Ishikawa (cell line): ENCODE measurements at regions not wholly inside any gene's neighbourhood (a gene's known extent, or its start where the extent isn't known, plus 50 kb on each side); places are given as distances from the start of the nearest gene placed in this dataset.

Experiments used
- CEBPB ChIP-seq: IDR thresholded peaks from 2 replicates; pipeline ENCODE4 v1.6.1; 2012
- CREB1 ChIP-seq: IDR thresholded peaks from 2 replicates; pipeline ENCODE4 v1.6.1; 2012; ENCODE audit warnings: low read depth
- EGR1 ChIP-seq: IDR thresholded peaks from 2 replicates; pipeline ENCODE4 v1.6.1; 2012
- EP300 ChIP-seq: IDR thresholded peaks from 2 replicates; pipeline ENCODE4 v1.6.1; 2012; ENCODE audit warnings: borderline replicate concordance
- FOXM1 ChIP-seq: IDR thresholded peaks from 2 replicates; pipeline ENCODE4 v1.6.1; 2012; ENCODE audit warnings: low read depth, borderline replicate concordance
- NFIC ChIP-seq: IDR thresholded peaks from 2 replicates; pipeline ENCODE4 v1.6.1; 2012
- RAD21 ChIP-seq: IDR thresholded peaks from 2 replicates; pipeline ENCODE4 v1.6.1; 2012; ENCODE audit warnings: low read depth
- TAF1 ChIP-seq: IDR thresholded peaks from 2 replicates; pipeline ENCODE4 v1.6.1; 2012; ENCODE audit warnings: low read depth, mild to moderate bottlenecking
- TCF12 ChIP-seq: IDR thresholded peaks from 2 replicates; pipeline ENCODE4 v1.6.1; 2012; ENCODE audit warnings: low read depth
- TEAD4 ChIP-seq: IDR thresholded peaks from 2 replicates; pipeline ENCODE4 v1.6.1; 2012
- USF1 ChIP-seq: IDR thresholded peaks from 2 replicates; pipeline ENCODE4 v1.6.1; 2012
- YY1 ChIP-seq: IDR thresholded peaks from 2 replicates; pipeline ENCODE4 v1.6.1; 2012; ENCODE audit warnings: low read depth
- ZBTB7A ChIP-seq: IDR thresholded peaks from 2 replicates; pipeline ENCODE4 v1.6.1; 2012; ENCODE audit warnings: low read depth
- TF ChIP-seq, protein P1 (sequence below): IDR thresholded peaks from 2 replicates; pipeline ENCODE4 v1.6.1; 2012; ENCODE audit warnings: low read depth, mild to moderate bottlenecking
- TF ChIP-seq, protein P2 (sequence below): IDR thresholded peaks from 2 replicates; pipeline ENCODE4 v1.6.1; 2012

DNA sequence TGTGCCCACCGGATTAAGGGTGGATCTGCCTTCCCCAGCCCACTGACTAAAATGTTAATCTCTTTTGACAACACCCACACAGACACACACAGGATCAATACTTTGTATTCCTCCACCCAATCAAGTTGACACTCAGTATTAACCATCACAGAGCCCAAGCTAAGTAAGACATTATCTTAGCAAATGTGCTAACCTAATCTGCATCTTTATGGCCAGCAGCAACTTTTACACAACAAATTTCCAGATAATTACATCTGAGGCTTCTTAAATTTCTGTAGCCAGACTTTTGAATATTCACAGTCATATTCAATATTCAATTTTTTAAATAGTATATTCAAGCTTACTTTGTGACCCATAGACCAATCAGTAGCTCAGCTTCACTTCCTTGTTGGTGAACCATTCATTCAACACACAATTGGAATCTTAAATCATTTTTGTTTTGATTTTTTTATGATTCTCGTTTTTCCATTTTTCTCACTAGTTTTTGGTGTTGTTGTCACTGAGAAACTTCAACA, 594.2 kb downstream of the IPMK start:
- TF ChIP-seq ZBTB7A (no peak), CREB1 (no peak), NFIC (no peak), TAF1 (no peak), EGR1 (no peak), RAD21 (no peak), TEAD4 (no peak)
- TF ChIP-seq, protein P1, sequence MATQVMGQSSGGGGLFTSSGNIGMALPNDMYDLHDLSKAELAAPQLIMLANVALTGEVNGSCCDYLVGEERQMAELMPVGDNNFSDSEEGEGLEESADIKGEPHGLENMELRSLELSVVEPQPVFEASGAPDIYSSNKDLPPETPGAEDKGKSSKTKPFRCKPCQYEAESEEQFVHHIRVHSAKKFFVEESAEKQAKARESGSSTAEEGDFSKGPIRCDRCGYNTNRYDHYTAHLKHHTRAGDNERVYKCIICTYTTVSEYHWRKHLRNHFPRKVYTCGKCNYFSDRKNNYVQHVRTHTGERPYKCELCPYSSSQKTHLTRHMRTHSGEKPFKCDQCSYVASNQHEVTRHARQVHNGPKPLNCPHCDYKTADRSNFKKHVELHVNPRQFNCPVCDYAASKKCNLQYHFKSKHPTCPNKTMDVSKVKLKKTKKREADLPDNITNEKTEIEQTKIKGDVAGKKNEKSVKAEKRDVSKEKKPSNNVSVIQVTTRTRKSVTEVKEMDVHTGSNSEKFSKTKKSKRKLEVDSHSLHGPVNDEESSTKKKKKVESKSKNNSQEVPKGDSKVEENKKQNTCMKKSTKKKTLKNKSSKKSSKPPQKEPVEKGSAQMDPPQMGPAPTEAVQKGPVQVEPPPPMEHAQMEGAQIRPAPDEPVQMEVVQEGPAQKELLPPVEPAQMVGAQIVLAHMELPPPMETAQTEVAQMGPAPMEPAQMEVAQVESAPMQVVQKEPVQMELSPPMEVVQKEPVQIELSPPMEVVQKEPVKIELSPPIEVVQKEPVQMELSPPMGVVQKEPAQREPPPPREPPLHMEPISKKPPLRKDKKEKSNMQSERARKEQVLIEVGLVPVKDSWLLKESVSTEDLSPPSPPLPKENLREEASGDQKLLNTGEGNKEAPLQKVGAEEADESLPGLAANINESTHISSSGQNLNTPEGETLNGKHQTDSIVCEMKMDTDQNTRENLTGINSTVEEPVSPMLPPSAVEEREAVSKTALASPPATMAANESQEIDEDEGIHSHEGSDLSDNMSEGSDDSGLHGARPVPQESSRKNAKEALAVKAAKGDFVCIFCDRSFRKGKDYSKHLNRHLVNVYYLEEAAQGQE, result no peak

DNA sequence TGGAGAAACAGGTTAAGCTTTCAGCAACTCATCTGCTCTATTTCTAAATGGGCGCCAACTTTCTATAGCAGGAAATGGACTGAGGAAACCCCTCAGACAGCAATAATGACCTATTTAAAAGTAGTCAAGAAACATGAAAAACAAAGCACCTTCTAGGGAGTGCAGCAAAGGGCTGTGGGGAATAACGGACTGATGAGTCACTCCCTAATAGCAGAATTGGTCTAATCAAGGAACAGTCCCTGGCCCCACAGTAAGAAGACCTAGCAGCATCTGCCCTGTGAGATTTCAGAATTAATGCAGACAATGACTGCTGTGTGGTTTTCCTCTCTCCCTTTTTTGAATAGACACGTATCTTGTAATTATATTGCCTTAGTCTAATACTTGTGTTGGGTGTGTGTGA, 602.9 kb downstream of the IPMK start:
- TF ChIP-seq TAF1 (no peak), CEBPB (no peak), YY1 (no peak), EGR1 (no peak), FOXM1 (no peak), TCF12 (no peak), ZBTB7A (no peak), TEAD4 (no peak), NFIC (no peak), RAD21 (no peak), EP300 (no peak), USF1 (no peak), CREB1 (no peak)
- TF ChIP-seq, protein P2, sequence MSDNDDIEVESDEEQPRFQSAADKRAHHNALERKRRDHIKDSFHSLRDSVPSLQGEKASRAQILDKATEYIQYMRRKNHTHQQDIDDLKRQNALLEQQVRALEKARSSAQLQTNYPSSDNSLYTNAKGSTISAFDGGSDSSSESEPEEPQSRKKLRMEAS, result no peak
- TF ChIP-seq, protein P1, result no peak

DNA sequence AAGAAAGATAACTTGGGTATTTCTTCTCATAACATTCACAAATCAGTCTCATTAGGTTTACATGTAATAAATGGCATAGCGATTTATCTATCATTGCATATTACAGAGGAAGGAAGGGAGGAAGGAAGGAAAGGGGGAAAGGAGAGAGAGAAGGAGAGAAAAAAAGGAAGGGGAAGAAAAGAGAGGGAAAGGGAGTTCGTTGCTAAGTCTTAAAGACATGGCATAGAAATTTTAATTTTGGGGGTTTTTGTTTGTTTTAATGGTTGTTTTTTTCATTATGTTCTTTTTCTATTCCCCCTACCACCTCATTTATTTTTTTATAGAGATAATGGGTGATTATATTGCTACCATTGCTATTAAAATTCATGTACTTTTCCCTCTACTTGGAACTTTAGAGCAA, 604.3 kb downstream of the IPMK start:
- no peak for TF ChIP-seq USF1
- no peak for TF ChIP-seq RAD21
- TF ChIP-seq, protein P2, result no peak
- TF ChIP-seq ZBTB7A, result no peak
- TF ChIP-seq, protein P1, result no peak
- TF ChIP-seq CEBPB, result no peak
- no peak for TF ChIP-seq YY1
- no peak for TF ChIP-seq FOXM1
- TF ChIP-seq TEAD4, result no peak

DNA sequence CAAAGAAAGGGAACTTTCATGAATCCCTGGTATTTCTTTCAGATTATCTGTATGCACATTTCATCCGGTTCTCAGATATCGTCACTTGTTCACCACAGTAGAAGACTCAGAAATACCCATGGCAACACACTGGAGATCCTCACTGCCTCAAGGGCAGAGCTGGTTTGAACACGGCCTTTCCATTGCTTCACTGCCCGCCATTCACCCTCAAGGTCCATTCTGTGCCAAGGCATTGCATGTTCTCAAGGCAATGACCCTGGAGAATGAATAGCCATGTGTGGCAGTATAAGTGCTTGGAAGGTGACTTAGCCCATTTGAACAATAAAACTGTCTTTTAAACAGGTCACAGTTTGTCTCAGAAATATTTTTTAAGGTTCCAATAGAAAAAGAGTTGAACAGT, 606.5 kb downstream of the IPMK start:
- TF ChIP-seq ZBTB7A, result no peak
- TF ChIP-seq YY1, result no peak
- TF ChIP-seq, protein P2, result no peak
- no peak for TF ChIP-seq USF1
- no peak for TF ChIP-seq EP300
- no peak for TF ChIP-seq TCF12
- no peak for TF ChIP-seq CEBPB
- TF ChIP-seq, protein P1, result no peak
- no peak for TF ChIP-seq NFIC
- TF ChIP-seq FOXM1, result no peak
- TF ChIP-seq RAD21, result no peak
- TF ChIP-seq TEAD4, result no peak
- TF ChIP-seq EGR1, result no peak
- no peak for TF ChIP-seq TAF1
- no peak for TF ChIP-seq CREB1
